Inflammatory macrophage (primary cell): ENCODE measurements at regions not wholly inside any gene's neighbourhood (a gene's known extent, or its start where the extent isn't known, plus 50 kb on each side); places are given as distances from the start of the nearest gene placed in this dataset.
A peak's percentile ranks its signal among the peaks of the same experiment; 100 is the strongest.

Experiments used
- DNase-seq, 2 donors: peaks; one replicate each; pipeline ENCODE4 v3.0.0-alpha.2; 2020 to 2022

GRCh38 chr5:40413743-40414142, 266.0 kb upstream of the PTGER4 start:
- peak; percentile 36 to 65 for DNase-seq

- DNase-seq: no peak
These were observed 266.9 kb upstream of the PTGER4 start for GRCh38 chr5:40412771-40413170.

- DNase-seq: peak; percentile 67 to 78
These were observed 268.6 kb upstream of the PTGER4 start for GRCh38 chr5:40410964-40411635.

- DNase-seq: peak; percentile 57 to 82
These were observed 269.4 kb upstream of the PTGER4 start for GRCh38 chr5:40410231-40410861.

GRCh38 chr5:40409601-40410000, 270.1 kb upstream of the PTGER4 start:
- peak; percentile 77 to 78 for DNase-seq

GRCh38 chr5:40406741-40407211, 272.9 kb upstream of the PTGER4 start:
- DNase-seq: peak; percentile 66 to 70

- peak; percentile 36 to 49 for DNase-seq
These were observed 273.5 kb upstream of the PTGER4 start for GRCh38 chr5:40405996-40406740.

GRCh38 chr5:40405230-40405629, 274.5 kb upstream of the PTGER4 start:
- peak; percentile 67 to 86 for DNase-seq

- peak in 1 of 2 donors; percentile 76 for DNase-seq
These were observed 275.1 kb upstream of the PTGER4 start for GRCh38 chr5:40404613-40405012.

- peak; percentile 59 to 64 for DNase-seq
These were observed 277.7 kb upstream of the PTGER4 start for GRCh38 chr5:40402007-40402364.

GRCh38 chr5:40401284-40402006, 278.3 kb upstream of the PTGER4 start:
- peak in 1 of 2 donors; percentile 29 for DNase-seq

GRCh38 chr5:40400245-40400644, 279.5 kb upstream of the PTGER4 start:
- DNase-seq: no peak

GRCh38 chr5:40399349-40399748, 280.4 kb upstream of the PTGER4 start:
- DNase-seq: peak; percentile 54 to 58

- no peak for DNase-seq
These were observed 281.7 kb upstream of the PTGER4 start for GRCh38 chr5:40397976-40398375.

GRCh38 chr5:40397091-40397490, 282.6 kb upstream of the PTGER4 start:
- peak; percentile 51 to 81 for DNase-seq

GRCh38 chr5:40396317-40396716, 283.4 kb upstream of the PTGER4 start:
- peak; percentile 40 to 55 for DNase-seq

GRCh38 chr5:40395251-40395650, 284.5 kb upstream of the PTGER4 start:
- DNase-seq: no peak

- DNase-seq: no peak
These were observed 285.0 kb upstream of the PTGER4 start for GRCh38 chr5:40394698-40395097.

- DNase-seq: peak in 1 of 2 donors; percentile 84
These were observed 288.1 kb upstream of the PTGER4 start for GRCh38 chr5:40391642-40392041.

- DNase-seq: no peak
These were observed 289.2 kb upstream of the PTGER4 start for GRCh38 chr5:40390281-40391149.

- DNase-seq: no peak
These were observed 290.1 kb upstream of the PTGER4 start for GRCh38 chr5:40389591-40389990.

GRCh38 chr5:40386289-40386688, 293.4 kb upstream of the PTGER4 start:
- peak in 1 of 2 donors; percentile 62 for DNase-seq
